Upper lobe of left lung (tissue), 6 donors: ENCODE measurements at regions not wholly inside any gene's neighbourhood (a gene's known extent, or its start where the extent isn't known, plus 50 kb on each side); places are given as distances from the start of the nearest gene placed in this dataset.
"Not testable (repeated sequence)": the region's sequence is repeated elsewhere in the genome, so short reads cannot be mapped to it uniquely, and the experiment has no call there.

Experiments used
- ATAC-seq, 2 donors: fragments of 200-7000 bp; cut with Tn5 transposase; one replicate each; pipeline ENCODE4 v1.9.1; 2022; ENCODE audit warnings: mild to moderate bottlenecking in 2 of 2, moderate library complexity in 2 of 2; ENCODE audit not compliant: low FRiP score in 2 of 2
- DNase-seq, 2 donors: peaks; one replicate each; pipeline ENCODE4 v3.0.0-alpha.2; 2019 to 2020
- H3K27ac ChIP-seq, 4 donors: fragments of 200-600 bp; sonication (generic); one replicate each; pipeline ENCODE4 v1.5.1; 2016 to 2019
- H3K27me3 ChIP-seq, 4 donors: fragments of 200-600 bp; sonication (generic); one replicate each; pipeline ENCODE4 v1.5.1; 2017 to 2019
- H3K36me3 ChIP-seq, 4 donors: fragments of 200-600 bp; sonication (generic); one replicate each; pipeline ENCODE4 v1.5.1; 2016 to 2019
- H3K4me1 ChIP-seq, 4 donors: fragments of 200-600 bp; sonication (generic); one replicate each; pipeline ENCODE4 v1.5.1; 2018 to 2019
- H3K4me3 ChIP-seq, 4 donors: fragments of 200-600 bp; sonication (generic); one replicate each; pipeline ENCODE4 v1.5.1; 2017 to 2019; ENCODE audit warnings: mild to moderate bottlenecking in 2 of 4, moderate library complexity in 1 of 4
- H3K9me3 ChIP-seq, 4 donors: fragments of 200-600 bp; sonication (generic); one replicate each; pipeline ENCODE4 v1.5.1; 2018 to 2019
- CTCF ChIP-seq, 6 experiments: fragments of 450-650 bp in 4 of 6; fragments of 200-600 bp in 2 of 6; sonication (generic) in 2 of 6; IDR thresholded peaks; one replicate each; pipeline ENCODE4 v1.5.1; 2016 to 2019; ENCODE audit warnings: antibody characterized with exemption in 6 of 6
- EP300 ChIP-seq, 4 donors: sonication (generic); formaldehyde crosslinking; IDR thresholded peaks; one replicate each; pipeline ENCODE4 v1.5.1; 2017; ENCODE audit warnings: antibody characterized with exemption in 4 of 4, control low read depth in 2 of 4
- POLR2A ChIP-seq, 4 donors: fragments of 450-650 bp; IDR thresholded peaks; one replicate each; pipeline ENCODE4 v1.5.1; 2016 to 2017; ENCODE audit warnings: antibody characterized with exemption in 4 of 4, mild to moderate bottlenecking in 2 of 4
- POLR2AphosphoS5 ChIP-seq, 2 donors: sonication (generic); formaldehyde crosslinking; IDR thresholded peaks; one replicate each; pipeline ENCODE4 v1.5.1; 2017; ENCODE audit warnings: antibody characterized with exemption in 2 of 2
- WGBS, 2 donors: methylation state at CpG; one replicate each; pipeline ENCODE4 v1.1.5; 2017 to 2018; 5-methylcytosine and 5-hydroxymethylcytosine counted together
- donor health status: DM: no; HTN: no; CAD: no; lungs with moderate emphysema.
- donor health status: DM: no; HTN: yes; CAD: no; lungs with severe emphysema.

DNA sequence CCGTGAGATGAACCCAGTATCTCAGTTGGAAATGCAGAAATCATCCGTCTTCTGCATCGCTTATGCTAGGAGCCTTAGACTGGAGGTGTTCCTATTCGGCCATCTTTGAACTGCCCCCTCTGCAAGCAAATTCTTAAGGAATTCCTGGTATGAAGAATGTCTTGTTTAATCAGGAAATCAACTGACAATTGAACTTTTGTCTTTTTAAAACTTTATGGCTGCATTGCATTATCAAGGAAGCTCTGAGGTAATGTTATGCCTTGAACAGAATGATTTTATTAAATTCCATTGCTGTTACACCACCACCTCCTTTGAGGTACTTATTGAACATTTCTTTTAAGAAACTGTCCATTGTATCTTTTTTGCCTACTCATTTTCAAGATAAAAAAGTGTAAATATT, 1915.7 kb upstream of the CDH9 start:
- ATAC-seq (no peak), DNase-seq (no peak)
- H3K9me3 ChIP-seq, result peaks cover 0 to 9% (median 0%) of the 10 kb centered on the region in 4 donors
- H3K36me3 ChIP-seq, result no peaks in the 10 kb centered on the region
- no peak overlapping the region for H3K27ac ChIP-seq
- no peaks in the 10 kb centered on the region for H3K4me1 ChIP-seq
- WGBS, 2 donors, result 87 to 88% methylated on average over 4 of the region's 4 CpGs
- no peak for TF ChIP-seq POLR2AphosphoS5 (IDR thresholded peaks at IDR 0.05)
- no peak for TF ChIP-seq EP300 (IDR thresholded peaks at IDR 0.05)
- TF ChIP-seq CTCF (IDR thresholded peaks at IDR 0.05), result no peak
- TF ChIP-seq POLR2A (IDR thresholded peaks at IDR 0.05), result no peak
- no peak overlapping the region for H3K4me3 ChIP-seq
- no peaks in the 10 kb centered on the region for H3K27me3 ChIP-seq

- ATAC-seq (no peak), DNase-seq (no peak)
- 77 to 84% methylated on average over 2 of the region's 2 CpGs for WGBS, 2 donors
- H3K27me3 ChIP-seq, result no peaks in the 10 kb centered on the region
- no peaks in the 10 kb centered on the region for H3K36me3 ChIP-seq
- H3K9me3 ChIP-seq, result no peaks in the 10 kb centered on the region
- no peak for TF ChIP-seq EP300 (IDR thresholded peaks at IDR 0.05)
- TF ChIP-seq POLR2A (IDR thresholded peaks at IDR 0.05), result no peak
- TF ChIP-seq POLR2AphosphoS5 (IDR thresholded peaks at IDR 0.05), result no peak
- TF ChIP-seq CTCF (IDR thresholded peaks at IDR 0.05), result no peak
- H3K4me3 ChIP-seq, result no peak overlapping the region
- no peaks in the 10 kb centered on the region for H3K4me1 ChIP-seq
- H3K27ac ChIP-seq, result no peak overlapping the region
Observed at GRCh38 chr5:28947865-28948264, 1909.5 kb upstream of the CDH9 start.

DNA sequence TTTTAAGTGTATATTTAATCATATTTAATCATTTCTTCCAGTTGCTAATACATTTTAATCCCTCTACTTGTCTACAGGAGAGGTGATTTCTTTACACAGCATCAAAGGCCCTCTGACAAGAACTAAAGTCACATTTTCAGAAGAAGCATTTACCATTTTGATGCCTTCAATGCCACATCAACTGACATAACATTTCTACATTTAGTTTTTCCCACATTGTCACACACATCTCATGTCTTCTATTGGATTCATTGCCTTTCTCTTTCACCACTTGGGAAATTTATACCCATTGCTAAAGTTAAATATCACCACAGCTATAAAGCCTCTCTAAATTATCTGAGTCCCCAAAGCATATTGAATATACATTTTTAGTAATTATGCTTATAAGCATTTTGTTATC, 1907.5 kb upstream of the CDH9 start:
- Histone ChIP-seq H3K4me3 (no peak overlapping the region), H3K4me1 (no peaks in the 10 kb centered on the region), H3K36me3 (no peaks in the 10 kb centered on the region), H3K27me3 (no peaks in the 10 kb centered on the region), H3K9me3 (no peaks in the 10 kb centered on the region), H3K27ac (no peak overlapping the region)
- DNase-seq (no peak), ATAC-seq (no peak)
- TF ChIP-seq POLR2AphosphoS5 (IDR thresholded peaks at IDR 0.05) (no peak), EP300 (IDR thresholded peaks at IDR 0.05) (no peak), POLR2A (IDR thresholded peaks at IDR 0.05) (no peak), CTCF (IDR thresholded peaks at IDR 0.05) (no peak)

GRCh38 chr5:28929366-28929765, 1891.0 kb upstream of the CDH9 start:
- peak in 1 of 2 donors; percentile 37 for DNase-seq
- not testable (repeated sequence) for H3K4me1 ChIP-seq
- peaks cover 0 to 18% (median 0%) of the 10 kb centered on the region in 4 donors for H3K9me3 ChIP-seq

GRCh38 chr5:28928327-28928790, 1890.0 kb upstream of the CDH9 start:
- H3K27ac ChIP-seq, H3K27me3 ChIP-seq, H3K4me1 ChIP-seq, ATAC-seq, H3K36me3 ChIP-seq, H3K4me3 ChIP-seq: not testable (repeated sequence)
- DNase-seq, result peak in 1 of 2 donors; percentile 15
- WGBS, 2 donors, result 74% methylated on average over 14 of the region's 23 CpGs; no CpG with 5 or more reads in 1 of the 2 donors
- peaks cover 0 to 18% (median 0%) of the 10 kb centered on the region in 4 donors for H3K9me3 ChIP-seq

More at GRCh38 chr5:28929366-28929765, 1891.0 kb upstream of the CDH9 start:
- WGBS, 2 donors, result 80 to 90% methylated on average over 14 to 23 of the region's 24 CpGs
- not testable (repeated sequence) for ATAC-seq, H3K4me3 ChIP-seq, H3K27ac ChIP-seq, H3K36me3 ChIP-seq, H3K27me3 ChIP-seq

DNA sequence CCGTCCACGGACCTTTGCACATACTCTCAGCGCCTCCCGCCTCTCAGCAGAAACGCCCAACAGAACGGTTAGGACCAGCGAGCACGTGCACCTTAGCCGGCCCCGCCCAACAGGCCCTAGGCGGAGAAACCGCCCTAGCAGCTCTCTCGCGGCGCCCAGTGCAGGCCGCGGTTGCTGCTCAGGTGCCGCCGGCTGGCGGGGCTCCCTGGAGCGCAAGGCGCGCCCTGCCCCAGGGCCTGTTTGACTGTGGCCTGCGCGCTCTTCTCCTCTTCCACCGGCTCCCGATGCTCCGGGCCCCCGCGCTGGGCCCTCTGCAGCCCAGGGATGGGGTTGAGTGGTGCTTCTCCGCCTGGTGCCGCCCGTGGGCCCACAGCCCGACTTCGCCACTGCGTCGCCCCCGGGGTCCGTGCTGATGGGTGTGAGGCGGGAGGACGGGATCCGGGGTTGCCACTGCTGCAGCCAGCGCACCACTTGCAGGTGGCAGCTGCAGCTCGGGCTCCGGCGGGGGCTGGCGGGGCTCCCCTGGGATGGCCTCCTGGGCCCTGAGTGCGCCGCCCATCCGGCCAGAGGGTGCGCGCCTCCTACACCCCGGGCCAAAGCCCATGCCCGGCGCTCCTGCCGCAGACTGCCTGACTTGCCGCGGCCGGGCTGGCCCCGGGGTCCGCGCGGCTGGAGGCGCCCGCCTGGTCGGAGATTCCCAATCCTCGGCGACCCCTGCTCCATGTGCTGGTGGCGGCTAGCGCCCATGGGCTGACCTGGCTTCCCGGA, 1889.4 kb upstream of the CDH9 start:
- H3K4me3 ChIP-seq, result no peak overlapping the region
- H3K9me3 ChIP-seq, result peaks cover 0 to 18% (median 0%) of the 10 kb centered on the region in 4 donors
- peak in 1 of 2 donors; percentile 76 for DNase-seq
- no peak overlapping the region for H3K27ac ChIP-seq
- H3K36me3 ChIP-seq, result no peaks in the 10 kb centered on the region
- WGBS, 2 donors, result 36 to 39% methylated on average over 18 to 29 of the region's 71 CpGs
- no peak for ATAC-seq
- no peaks in the 10 kb centered on the region for H3K4me1 ChIP-seq
- no peaks in the 10 kb centered on the region for H3K27me3 ChIP-seq
- TF ChIP-seq POLR2A (IDR thresholded peaks at IDR 0.05) (no peak), CTCF (IDR thresholded peaks at IDR 0.05) (no peak), POLR2AphosphoS5 (IDR thresholded peaks at IDR 0.05) (no peak), EP300 (IDR thresholded peaks at IDR 0.05) (no peak)
